A673 (cell line): ENCODE measurements at regions not wholly inside any gene's neighbourhood (a gene's known extent, or its start where the extent isn't known, plus 50 kb on each side); places are given as distances from the start of the nearest gene placed in this dataset.
"Not testable (repeated sequence)": the region's sequence is repeated elsewhere in the genome, so short reads cannot be mapped to it uniquely, and the experiment has no call there.

Experiments
- BruUV-seq: library from RNA; stranded (reverse); fragments of 400-500 nt; replicated peaks from 2 replicates; lab custom pipeline; 2021; lab: Mats Ljungman, UMichigan
- CTCF ChIA-PET: fragments of 300-600 bp; sonication (Branson Sonifier 250); formaldehyde crosslinking; loops from one replicate; lab custom pipeline; 2022; ENCODE audit warnings: antibody characterized with exemption; lab: Charles Lee
- POLR2A ChIA-PET: fragments of 300-600 bp; sonication (Branson Sonifier 250); formaldehyde crosslinking; loops from one replicate; lab custom pipeline; 2022; ENCODE audit warnings: antibody characterized with exemption; ENCODE audit not compliant: low non-redundant PET; lab: Charles Lee
- DNase-seq: peaks from one replicate; pipeline ENCODE4 v3.0.0-alpha.2; 2015; ENCODE audit warnings: low spot score
- H3K27ac ChIP-seq: fragments of 200-600 bp; sonication (generic); 2 replicates; pipeline ENCODE4 v1.5.1; 2016; ENCODE audit warnings: mixed run types, low read depth, mild to moderate bottlenecking, mixed read lengths, antibody characterized with exemption, low read length; ENCODE audit not compliant: poor library complexity, severe bottlenecking
- H3K27me3 ChIP-seq: fragments of 200-600 bp; sonication (generic); replicated peaks from 2 replicates; pipeline ENCODE4 v1.6.1; 2017; ENCODE audit warnings: mixed run types, low read depth, mild to moderate bottlenecking, mixed read lengths, antibody characterized with exemption, low read length; ENCODE audit not compliant: insufficient read depth, poor library complexity
- H3K36me3 ChIP-seq: fragments of 200-600 bp; sonication (generic); 2 replicates; pipeline ENCODE4 v1.6.1; 2016; ENCODE audit warnings: mixed run types, mild to moderate bottlenecking, mixed read lengths, antibody characterized with exemption, low read length; ENCODE audit not compliant: insufficient read depth, poor library complexity, severe bottlenecking
- H3K4me1 ChIP-seq: fragments of 200-600 bp; sonication (generic); 2 replicates; pipeline ENCODE4 v1.6.1; 2017; ENCODE audit warnings: mixed run types, mild to moderate bottlenecking, mixed read lengths, antibody characterized with exemption, low read length; ENCODE audit not compliant: insufficient read depth, poor library complexity, severe bottlenecking
- H3K4me3 ChIP-seq: fragments of 200-600 bp; sonication (generic); 2 replicates; pipeline ENCODE4 v1.5.1; 2016; ENCODE audit warnings: low read depth, mixed run types, mild to moderate bottlenecking, mixed read lengths, low read length; ENCODE audit not compliant: poor library complexity, severe bottlenecking
- H3K9me3 ChIP-seq: fragments of 200-600 bp; sonication (generic); 2 replicates; pipeline ENCODE4 v1.6.1; 2016; ENCODE audit warnings: mixed run types, low read depth, mild to moderate bottlenecking, mixed read lengths, antibody characterized with exemption, low read length; ENCODE audit not compliant: poor library complexity, severe bottlenecking
- CTCF ChIP-seq: fragments of 300-800, 200-600 bp; sonication (generic); conservative IDR thresholded peaks from 2 replicates; pipeline ENCODE4 v1.5.1; 2017; ENCODE audit warnings: low read depth, mild to moderate bottlenecking, antibody characterized with exemption, low read length, moderate library complexity, mixed read lengths
- EZH2 ChIP-seq: fragments of 200-600 bp; sonication (generic); IDR thresholded peaks from 2 replicates; pipeline ENCODE4 v1.6.1; 2017; ENCODE audit warnings: borderline replicate concordance, low read depth, mild to moderate bottlenecking, mixed read lengths, antibody characterized with exemption, low read length; ENCODE audit not compliant: poor library complexity, severe bottlenecking
- intact Hi-C: fragments of 100-400 bp; cut with micrococcal nuclease; formaldehyde crosslinking; loops from one replicate; pipeline ENCODE4 v1.10.0; 2022; ENCODE audit not compliant: unreplicated experiment

GRCh38 chr3:65004306-65004705 is 316.5 kb upstream of the ADAMTS9 start:
- no TSS peak for BruUV-seq

GRCh38 chr3:65001119-65001518 is 313.3 kb upstream of the ADAMTS9 start:
- intact Hi-C loops, POLR2A ChIA-PET, CTCF ChIA-PET: not testable (repeated sequence)

More at GRCh38 chr3:65004306-65004705, 316.5 kb upstream of the ADAMTS9 start:
- intact Hi-C loops = no loop called here
- no peaks in the 10 kb centered on the region for H3K27me3 ChIP-seq
- POLR2A ChIA-PET = no interaction called here
- TF ChIP-seq CTCF (no peak), EZH2 (no peak)
- DNase-seq = no peak
- CTCF ChIA-PET = no interaction called here
- no peaks in the 10 kb centered on the region for H3K4me1 ChIP-seq
- no peak overlapping the region for H3K4me3 ChIP-seq
- H3K27ac ChIP-seq = no peak overlapping the region
- H3K36me3 ChIP-seq = no peaks in the 10 kb centered on the region
- no peaks in the 10 kb centered on the region for H3K9me3 ChIP-seq

GRCh38 chr3:64998317-64998716 is 310.5 kb upstream of the ADAMTS9 start:
- Histone ChIP-seq H3K4me1 (no peaks in the 10 kb centered on the region), H3K27ac (no peak overlapping the region), H3K36me3 (no peaks in the 10 kb centered on the region), H3K27me3 (no peaks in the 10 kb centered on the region), H3K4me3 (no peak overlapping the region), H3K9me3 (no peaks in the 10 kb centered on the region)
- no TSS peak for BruUV-seq
- TF ChIP-seq EZH2 = no peak
- TF ChIP-seq CTCF = no peak
- ChIA-PET POLR2A (no interaction called here), CTCF (no interaction called here)
- intact Hi-C loops = no loop called here
- no peak for DNase-seq

More at GRCh38 chr3:65001119-65001518, 313.3 kb upstream of the ADAMTS9 start:
- not testable (repeated sequence) for BruUV-seq, H3K9me3 ChIP-seq, DNase-seq, H3K4me3 ChIP-seq, H3K27me3 ChIP-seq, H3K27ac ChIP-seq, H3K36me3 ChIP-seq, H3K4me1 ChIP-seq

GRCh38 chr3:64995857-64996551 is 308.2 kb upstream of the ADAMTS9 start:
- intact Hi-C loops = no loop called here
- POLR2A ChIA-PET = no interaction called here

More at GRCh38 chr3:64995857-64996551, 308.2 kb upstream of the ADAMTS9 start:
- no TSS peak for BruUV-seq
- H3K27me3 ChIP-seq = no peaks in the 10 kb centered on the region
- CTCF ChIA-PET = no interaction called here
- TF ChIP-seq CTCF = no peak
- TF ChIP-seq EZH2 = no peak
- no peaks in the 10 kb centered on the region for H3K9me3 ChIP-seq
- no peak for DNase-seq
- H3K4me1 ChIP-seq = no peaks in the 10 kb centered on the region
- H3K36me3 ChIP-seq = no peaks in the 10 kb centered on the region
- H3K4me3 ChIP-seq = no peak overlapping the region
- H3K27ac ChIP-seq = no peak overlapping the region
